ENCODE measurements at regions not wholly inside any gene's neighbourhood (a gene's known extent, or its start where the extent isn't known, plus 50 kb on each side); places are given as distances from the start of the nearest gene placed in this dataset.

- dilution Hi-C loops (cut with MboI; ENCODE audit: extremely low pct_ligation_motif_present, low sequenced_read_pairs) = no loop called here
- no peak overlapping the region for H3K9ac ChIP-seq (ENCODE audit: control insufficient read depth, extremely low read depth, insufficient read depth, low read length)
These were observed 283.9 kb upstream of the MAN1A1 start for GRCh38 chr6:119633461-119633860.

DNA sequence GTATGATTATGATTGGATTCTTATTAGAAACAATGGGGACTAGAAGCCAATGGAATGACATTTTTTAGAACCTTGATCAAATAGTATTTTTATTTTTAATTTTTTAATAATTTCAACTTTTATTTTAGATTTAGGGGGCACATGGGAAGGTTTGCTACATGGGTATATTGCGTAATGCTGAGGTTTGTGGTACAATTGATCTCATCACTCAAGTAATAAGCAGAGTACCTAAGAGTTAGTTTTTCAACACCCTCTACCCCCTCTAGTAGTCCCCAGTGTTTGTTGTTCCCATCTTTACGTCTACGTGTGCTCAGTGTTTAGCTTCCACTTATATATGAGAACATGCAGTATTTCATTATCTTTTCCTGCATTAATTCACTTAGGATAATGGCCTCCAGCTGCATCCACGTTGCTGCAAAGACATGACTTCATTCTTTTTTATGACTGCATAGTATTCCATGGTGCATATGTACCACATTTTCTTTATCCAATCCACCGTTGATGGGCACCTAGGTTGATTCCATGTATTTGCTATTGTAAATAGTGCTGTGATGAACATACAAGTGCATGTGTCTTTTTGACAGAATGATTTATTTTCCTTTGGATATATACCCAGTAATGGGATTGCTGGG, 281.1 kb upstream of the MAN1A1 start:
- Histone ChIP-seq H3K27me3 (ENCODE audit: control insufficient read depth, extremely low read depth, insufficient read depth, low read length) (no peaks in the 10 kb centered on the region), H3K4me2 (ENCODE audit: control insufficient read depth, extremely low read depth, insufficient read depth, low read depth, low read length) (no peak overlapping the region), H2AFZ (ENCODE audit: control insufficient read depth, low read length) (no peak overlapping the region), H3K9ac (ENCODE audit: control insufficient read depth, extremely low read depth, insufficient read depth, low read length) (no peak overlapping the region), H3K9me1 (ENCODE audit: control insufficient read depth, extremely low read depth, insufficient read depth, low read length) (peaks cover 2% of the 10 kb centered on the region), H3K4me3 (ENCODE audit: control insufficient read depth in 2 of 3, extremely low read depth in 1 of 3, insufficient read depth in 2 of 3, low read depth in 1 of 3, low read length in 3 of 3) (no peak overlapping the region), H3K9me3 (ENCODE audit: control insufficient read depth, low read depth, low read length) (no peaks in the 10 kb centered on the region), H3K36me3 (ENCODE audit: control insufficient read depth in 2 of 2, extremely low read depth in 1 of 2, insufficient read depth in 2 of 2, low read length in 2 of 2) (no peaks in the 10 kb centered on the region), H3K79me2 (ENCODE audit: control insufficient read depth, insufficient read depth, low read length) (no peaks in the 10 kb centered on the region), H3K27ac (ENCODE audit: control insufficient read depth, insufficient read depth, low read length) (no peak overlapping the region), H3K4me1 (ENCODE audit: control insufficient read depth, extremely low read depth, insufficient read depth, low read length) (peaks cover 20% of the 10 kb centered on the region), H4K20me1 (ENCODE audit: control insufficient read depth, extremely low read depth, insufficient read depth, low read length) (no peaks in the 10 kb centered on the region)
- FAIRE-seq (no peak), DNase-seq (ENCODE audit: low read depth, low spot score) (no peak)
- dilution Hi-C loops (cut with MboI; ENCODE audit: extremely low pct_ligation_motif_present, low sequenced_read_pairs) = no loop called here
- TF ChIP-seq, protein P1, sequence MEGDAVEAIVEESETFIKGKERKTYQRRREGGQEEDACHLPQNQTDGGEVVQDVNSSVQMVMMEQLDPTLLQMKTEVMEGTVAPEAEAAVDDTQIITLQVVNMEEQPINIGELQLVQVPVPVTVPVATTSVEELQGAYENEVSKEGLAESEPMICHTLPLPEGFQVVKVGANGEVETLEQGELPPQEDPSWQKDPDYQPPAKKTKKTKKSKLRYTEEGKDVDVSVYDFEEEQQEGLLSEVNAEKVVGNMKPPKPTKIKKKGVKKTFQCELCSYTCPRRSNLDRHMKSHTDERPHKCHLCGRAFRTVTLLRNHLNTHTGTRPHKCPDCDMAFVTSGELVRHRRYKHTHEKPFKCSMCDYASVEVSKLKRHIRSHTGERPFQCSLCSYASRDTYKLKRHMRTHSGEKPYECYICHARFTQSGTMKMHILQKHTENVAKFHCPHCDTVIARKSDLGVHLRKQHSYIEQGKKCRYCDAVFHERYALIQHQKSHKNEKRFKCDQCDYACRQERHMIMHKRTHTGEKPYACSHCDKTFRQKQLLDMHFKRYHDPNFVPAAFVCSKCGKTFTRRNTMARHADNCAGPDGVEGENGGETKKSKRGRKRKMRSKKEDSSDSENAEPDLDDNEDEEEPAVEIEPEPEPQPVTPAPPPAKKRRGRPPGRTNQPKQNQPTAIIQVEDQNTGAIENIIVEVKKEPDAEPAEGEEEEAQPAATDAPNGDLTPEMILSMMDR (optimal IDR thresholded peaks at IDR 0.05 in 1 of 3, IDR thresholded peaks at IDR 0.05 in 1 of 3, conservative IDR thresholded peaks at IDR 0.05 in 1 of 3; ENCODE audit: extremely low read depth in 1 of 3, insufficient read depth in 2 of 3, low read length in 3 of 3) = no peak
- no peak for TF ChIP-seq EZH2 (IDR thresholded peaks at IDR 0.05; ENCODE audit: low read length)

More at GRCh38 chr6:119633461-119633860, 283.9 kb upstream of the MAN1A1 start:
- Histone ChIP-seq H3K27me3 (ENCODE audit: control insufficient read depth, extremely low read depth, insufficient read depth, low read length) (no peaks in the 10 kb centered on the region), H3K27ac (ENCODE audit: control insufficient read depth, insufficient read depth, low read length) (no peak overlapping the region), H2AFZ (ENCODE audit: control insufficient read depth, low read length) (no peak overlapping the region), H4K20me1 (ENCODE audit: control insufficient read depth, extremely low read depth, insufficient read depth, low read length) (no peaks in the 10 kb centered on the region), H3K4me3 (ENCODE audit: control insufficient read depth in 2 of 3, extremely low read depth in 1 of 3, insufficient read depth in 2 of 3, low read depth in 1 of 3, low read length in 3 of 3) (no peak overlapping the region), H3K4me1 (ENCODE audit: control insufficient read depth, extremely low read depth, insufficient read depth, low read length) (peaks cover 5% of the 10 kb centered on the region), H3K79me2 (ENCODE audit: control insufficient read depth, insufficient read depth, low read length) (no peaks in the 10 kb centered on the region), H3K36me3 (ENCODE audit: control insufficient read depth in 2 of 2, extremely low read depth in 1 of 2, insufficient read depth in 2 of 2, low read length in 2 of 2) (no peaks in the 10 kb centered on the region), H3K9me3 (ENCODE audit: control insufficient read depth, low read depth, low read length) (no peaks in the 10 kb centered on the region), H3K4me2 (ENCODE audit: control insufficient read depth, extremely low read depth, insufficient read depth, low read depth, low read length) (no peak overlapping the region), H3K9me1 (ENCODE audit: control insufficient read depth, extremely low read depth, insufficient read depth, low read length) (no peaks in the 10 kb centered on the region)
- TF ChIP-seq, protein P1 (optimal IDR thresholded peaks at IDR 0.05 in 1 of 3, IDR thresholded peaks at IDR 0.05 in 1 of 3, conservative IDR thresholded peaks at IDR 0.05 in 1 of 3; ENCODE audit: extremely low read depth in 1 of 3, insufficient read depth in 2 of 3, low read length in 3 of 3) = no peak
- TF ChIP-seq EZH2 (IDR thresholded peaks at IDR 0.05; ENCODE audit: low read length) = no peak
- FAIRE-seq (no peak), DNase-seq (ENCODE audit: low read depth, low spot score) (no peak)

Measured in keratinocyte (primary cell).